Fibroblast of skin of right quadriceps (primary cell): ENCODE measurements at regions not wholly inside any gene's neighbourhood (a gene's known extent, or its start where the extent isn't known, plus 50 kb on each side); places are given as distances from the start of the nearest gene placed in this dataset.

Source experiments
- DNase-seq: peaks from one replicate; pipeline ENCODE4 v3.0.0-alpha.2; 2013

GRCh38 chr9:84593352-84593751, 76.2 kb upstream of the NTRK2 start:
- DNase-seq, result no peak

- DNase-seq, result no peak
Observed at GRCh38 chr9:84597131-84597530, 72.4 kb upstream of the NTRK2 start.

GRCh38 chr9:84598921-84599636, 70.5 kb upstream of the NTRK2 start:
- no peak for DNase-seq

GRCh38 chr9:84600739-84601138, 68.8 kb upstream of the NTRK2 start:
- DNase-seq, result no peak

- no peak for DNase-seq
Observed at GRCh38 chr9:84604223-84604622, 65.3 kb upstream of the NTRK2 start.

- DNase-seq, result no peak
Observed at GRCh38 chr9:84609779-84610178, 59.8 kb upstream of the NTRK2 start.

GRCh38 chr9:84613431-84613830, 56.1 kb upstream of the NTRK2 start:
- DNase-seq, result no peak

GRCh38 chr9:84615544-84615943, 54.0 kb upstream of the NTRK2 start:
- no peak for DNase-seq

- DNase-seq, result no peak
Observed at GRCh38 chr9:84617411-84618029, 52.0 kb upstream of the NTRK2 start.
